Gastroesophageal sphincter (tissue), 3 donors: ENCODE measurements at regions not wholly inside any gene's neighbourhood (a gene's known extent, or its start where the extent isn't known, plus 50 kb on each side); places are given as distances from the start of the nearest gene placed in this dataset.

Source experiments
- EP300 ChIP-seq: sonication (generic); formaldehyde crosslinking; IDR thresholded peaks from one replicate; pipeline ENCODE4 v1.6.1; 2017; ENCODE audit warnings: antibody characterized with exemption, mild to moderate bottlenecking
- POLR2A ChIP-seq, 2 donors: fragments of 450-650 bp; IDR thresholded peaks; one replicate each; pipeline ENCODE4 v1.6.1; 2017; ENCODE audit warnings: antibody characterized with exemption in 2 of 2, mild to moderate bottlenecking in 2 of 2, moderate library complexity in 1 of 2
- POLR2AphosphoS5 ChIP-seq: sonication (generic); formaldehyde crosslinking; IDR thresholded peaks from one replicate; pipeline ENCODE4 v1.6.1; 2017; ENCODE audit warnings: antibody characterized with exemption
- TF ChIP-seq, protein P1 (sequence below), 4 experiments: fragments of 200-600 bp in 2 of 4; fragments of 450-650 bp in 2 of 4; sonication (generic) in 1 of 4; IDR thresholded peaks; one replicate each; pipeline ENCODE4 v1.5.1; 2017 to 2019; ENCODE audit warnings: antibody characterized with exemption in 4 of 4, mild to moderate bottlenecking in 2 of 4, moderate library complexity in 2 of 4

DNA sequence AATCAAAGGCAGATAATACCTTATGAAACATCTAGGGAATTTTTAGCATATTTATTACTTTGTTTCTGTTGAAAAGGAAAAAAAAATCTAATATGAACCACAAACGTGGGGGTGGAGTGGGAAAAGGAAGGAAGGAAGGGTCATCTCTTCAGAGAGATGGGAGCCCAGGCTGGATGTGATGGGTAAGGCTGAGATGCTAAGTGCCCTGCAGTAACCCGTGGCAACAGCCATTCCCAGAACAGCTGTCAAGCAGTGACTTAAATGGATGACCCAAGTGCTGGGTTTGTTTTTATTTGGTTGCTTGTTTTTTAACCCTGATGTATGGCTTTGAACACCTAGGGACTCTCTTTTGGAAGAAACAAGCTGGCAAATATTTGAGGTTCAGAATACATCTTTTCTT is 50.7 kb upstream of the KLF7 start:
- TF ChIP-seq, protein P1, sequence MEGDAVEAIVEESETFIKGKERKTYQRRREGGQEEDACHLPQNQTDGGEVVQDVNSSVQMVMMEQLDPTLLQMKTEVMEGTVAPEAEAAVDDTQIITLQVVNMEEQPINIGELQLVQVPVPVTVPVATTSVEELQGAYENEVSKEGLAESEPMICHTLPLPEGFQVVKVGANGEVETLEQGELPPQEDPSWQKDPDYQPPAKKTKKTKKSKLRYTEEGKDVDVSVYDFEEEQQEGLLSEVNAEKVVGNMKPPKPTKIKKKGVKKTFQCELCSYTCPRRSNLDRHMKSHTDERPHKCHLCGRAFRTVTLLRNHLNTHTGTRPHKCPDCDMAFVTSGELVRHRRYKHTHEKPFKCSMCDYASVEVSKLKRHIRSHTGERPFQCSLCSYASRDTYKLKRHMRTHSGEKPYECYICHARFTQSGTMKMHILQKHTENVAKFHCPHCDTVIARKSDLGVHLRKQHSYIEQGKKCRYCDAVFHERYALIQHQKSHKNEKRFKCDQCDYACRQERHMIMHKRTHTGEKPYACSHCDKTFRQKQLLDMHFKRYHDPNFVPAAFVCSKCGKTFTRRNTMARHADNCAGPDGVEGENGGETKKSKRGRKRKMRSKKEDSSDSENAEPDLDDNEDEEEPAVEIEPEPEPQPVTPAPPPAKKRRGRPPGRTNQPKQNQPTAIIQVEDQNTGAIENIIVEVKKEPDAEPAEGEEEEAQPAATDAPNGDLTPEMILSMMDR (IDR thresholded peaks at IDR 0.05): no peak
- TF ChIP-seq EP300 (no peak), POLR2A (IDR thresholded peaks at IDR 0.05) (no peak), POLR2AphosphoS5 (no peak)
